Right atrium auricular region (tissue), 2 donors: ENCODE measurements at regions not wholly inside any gene's neighbourhood (a gene's known extent, or its start where the extent isn't known, plus 50 kb on each side); places are given as distances from the start of the nearest gene placed in this dataset.

Source experiments
- DNase-seq: peaks from one replicate; pipeline ENCODE4 v3.0.0-alpha.2; 2019; ENCODE audit warnings: low spot score
- H3K27ac ChIP-seq, 2 donors: fragments of 200-600 bp; sonication (generic); 1 replicate in 1 of 2; 2 replicates in 1 of 2; pipeline ENCODE4 v1.5.1; 2016 to 2019
- H3K27me3 ChIP-seq, 2 donors: fragments of 200-600 bp; sonication (generic); one replicate each; pipeline versions ENCODE4 v1.5.1 to v1.6.0; 2017 to 2019
- H3K36me3 ChIP-seq: fragments of 200-600 bp; sonication (generic); one replicate; pipeline ENCODE4 v1.5.1; 2016
- H3K4me1 ChIP-seq, 2 donors: fragments of 200-600 bp; sonication (generic); one replicate each; pipeline versions ENCODE4 v1.5.1 to v1.6.0; 2017 to 2019
- H3K4me3 ChIP-seq, 2 donors: fragments of 200-600 bp; sonication (generic); 1 replicate in 1 of 2; 2 replicates in 1 of 2; pipeline ENCODE4 v1.5.1; 2017 to 2019; ENCODE audit warnings: mild to moderate bottlenecking in 1 of 2, moderate library complexity in 1 of 2
- H3K9me3 ChIP-seq, 2 donors: fragments of 200-600 bp; sonication (generic); one replicate each; pipeline ENCODE4 v1.5.1; 2019
- CTCF ChIP-seq, 2 donors: fragments of 200-600 bp; sonication (generic); IDR thresholded peaks; one replicate each; pipeline ENCODE4 v1.5.1; 2019; ENCODE audit warnings: antibody characterized with exemption in 2 of 2

GRCh38 chr12:129966146-129966995 lies 62.5 kb upstream of the TMEM132D start:
- Histone ChIP-seq H3K4me3 (no peak overlapping the region), H3K9me3 (no peaks in the 10 kb centered on the region), H3K36me3 (no peaks in the 10 kb centered on the region), H3K27ac (no peak overlapping the region), H3K4me1 (no peaks in the 10 kb centered on the region), H3K27me3 (no peaks in the 10 kb centered on the region)
- no peak for TF ChIP-seq CTCF (IDR thresholded peaks at IDR 0.05)
- no peak for DNase-seq

GRCh38 chr12:129971721-129972120 lies 67.9 kb upstream of the TMEM132D start:
- DNase-seq, result no peak
- H3K9me3 ChIP-seq, result no peaks in the 10 kb centered on the region
- H3K36me3 ChIP-seq, result no peaks in the 10 kb centered on the region
- no peaks in the 10 kb centered on the region for H3K27me3 ChIP-seq
- H3K4me3 ChIP-seq, result no peak overlapping the region
- no peak overlapping the region for H3K27ac ChIP-seq
- H3K4me1 ChIP-seq, result no peaks in the 10 kb centered on the region
- TF ChIP-seq CTCF (IDR thresholded peaks at IDR 0.05), result no peak

GRCh38 chr12:129973236-129973961 lies 69.6 kb upstream of the TMEM132D start:
- DNase-seq, result no peak
- no peaks in the 10 kb centered on the region for H3K36me3 ChIP-seq
- no peak for TF ChIP-seq CTCF (IDR thresholded peaks at IDR 0.05)
- no peak overlapping the region for H3K4me3 ChIP-seq
- H3K27ac ChIP-seq, result no peak overlapping the region
- no peaks in the 10 kb centered on the region for H3K9me3 ChIP-seq
- H3K4me1 ChIP-seq, result no peaks in the 10 kb centered on the region
- H3K27me3 ChIP-seq, result no peaks in the 10 kb centered on the region

- TF ChIP-seq CTCF (IDR thresholded peaks at IDR 0.05), result no peak
- H3K27me3 ChIP-seq, result no peaks in the 10 kb centered on the region
These were observed 80.3 kb upstream of the TMEM132D start for GRCh38 chr12:129984106-129984505.

GRCh38 chr12:129987841-129988240 lies 84.0 kb upstream of the TMEM132D start:
- H3K27me3 ChIP-seq, result no peaks in the 10 kb centered on the region
- no peak for DNase-seq
- no peak overlapping the region for H3K27ac ChIP-seq
- peaks cover 0 to 14% of the 10 kb centered on the region in 2 donors for H3K9me3 ChIP-seq
- H3K4me3 ChIP-seq, result no peak overlapping the region
- H3K36me3 ChIP-seq, result no peaks in the 10 kb centered on the region
- no peaks in the 10 kb centered on the region for H3K4me1 ChIP-seq
- no peak for TF ChIP-seq CTCF (IDR thresholded peaks at IDR 0.05)

More at GRCh38 chr12:129984106-129984505, 80.3 kb upstream of the TMEM132D start:
- Histone ChIP-seq H3K4me3 (no peak overlapping the region), H3K36me3 (no peaks in the 10 kb centered on the region), H3K4me1 (no peaks in the 10 kb centered on the region), H3K27ac (no peak overlapping the region), H3K9me3 (peaks cover 0 to 9% of the 10 kb centered on the region in 2 donors)
- no peak for DNase-seq
